H9 (cell line): ENCODE measurements at regions not wholly inside any gene's neighbourhood (a gene's known extent, or its start where the extent isn't known, plus 50 kb on each side); places are given as distances from the start of the nearest gene placed in this dataset.

Experiments
- DNase-seq: peaks from one replicate; pipeline ENCODE4 v3.0.0-alpha.2; 2017
- H2AFZ ChIP-seq: one replicate; pipeline ENCODE4 v1.6.1; 2013; ENCODE audit warnings: mild to moderate bottlenecking, low read length, control low read depth, moderate library complexity
- H2AK5ac ChIP-seq: 2 replicates; pipeline ENCODE4 v1.6.1; 2013; ENCODE audit warnings: low read length, control low read depth, mixed read lengths; ENCODE audit not compliant: insufficient read length
- H2BK120ac ChIP-seq: one replicate; pipeline ENCODE4 v1.6.1; 2013; ENCODE audit warnings: low read depth, mild to moderate bottlenecking, low read length, control low read depth, inconsistent platforms; ENCODE audit not compliant: poor library complexity, severe bottlenecking
- H2BK12ac ChIP-seq: 2 replicates; pipeline ENCODE4 v1.6.1; 2013; ENCODE audit warnings: low read length, control low read depth, mixed read lengths, low read depth; ENCODE audit not compliant: insufficient read length
- H2BK15ac ChIP-seq: 2 replicates; pipeline ENCODE4 v1.6.1; 2013; ENCODE audit warnings: low read depth, low read length, control low read depth
- H2BK20ac ChIP-seq: one replicate; pipeline ENCODE4 v1.6.1; 2013; ENCODE audit warnings: low read depth, mild to moderate bottlenecking, low read length, control low read depth, inconsistent platforms; ENCODE audit not compliant: poor library complexity, severe bottlenecking
- H2BK5ac ChIP-seq: 2 replicates; pipeline ENCODE4 v1.6.1; 2013; ENCODE audit warnings: low read length, control low read depth, mixed read lengths; ENCODE audit not compliant: insufficient read length
- H3K14ac ChIP-seq: 2 replicates; pipeline ENCODE4 v1.6.1; 2013; ENCODE audit warnings: low read length, control low read depth; ENCODE audit not compliant: insufficient read depth
- H3K18ac ChIP-seq: 2 replicates; pipeline ENCODE4 v1.6.1; 2013; ENCODE audit warnings: low read depth, mild to moderate bottlenecking, mixed read lengths, low read length, control low read depth; ENCODE audit not compliant: insufficient read length
- H3K23ac ChIP-seq: 2 replicates; pipeline ENCODE4 v1.6.1; 2013; ENCODE audit warnings: low read length, control low read depth, mixed read lengths, low read depth; ENCODE audit not compliant: insufficient read length
- H3K23me2 ChIP-seq: 2 replicates; pipeline ENCODE4 v1.6.1; 2013; ENCODE audit warnings: low read depth, mild to moderate bottlenecking, mixed read lengths, low read length, control low read depth; ENCODE audit not compliant: insufficient read length, poor library complexity, severe bottlenecking
- H3K27ac ChIP-seq: 2 replicates; pipeline ENCODE4 v1.5.1; 2013; ENCODE audit warnings: low read length, control low read depth, mixed read lengths, low read depth; ENCODE audit not compliant: insufficient read length
- H3K27me3 ChIP-seq: 2 replicates; pipeline ENCODE4 v1.6.1; 2013; ENCODE audit warnings: low read length, control low read depth, inconsistent platforms; ENCODE audit not compliant: insufficient read depth
- H3K4ac ChIP-seq: 2 replicates; pipeline ENCODE4 v1.6.1; 2013; ENCODE audit warnings: low read depth, mild to moderate bottlenecking, control low read depth, inconsistent platforms, low read length, moderate library complexity
- H3K4me1 ChIP-seq: 2 replicates; pipeline ENCODE4 v1.6.1; 2013; ENCODE audit warnings: low read length, control low read depth, inconsistent platforms; ENCODE audit not compliant: insufficient read depth
- H3K4me2 ChIP-seq: 2 replicates; pipeline ENCODE4 v1.6.1; 2013; ENCODE audit warnings: low read length, control low read depth, mixed read lengths; ENCODE audit not compliant: insufficient read length, insufficient read depth
- H3K56ac ChIP-seq: 2 replicates; pipeline ENCODE4 v1.6.1; 2013; ENCODE audit warnings: low read depth, mild to moderate bottlenecking, mixed read lengths, low read length, control low read depth; ENCODE audit not compliant: insufficient read length
- H3K79me1 ChIP-seq: 2 replicates; pipeline ENCODE4 v1.6.1; 2013; ENCODE audit warnings: low read depth, mild to moderate bottlenecking, moderate library complexity, low read length, control low read depth, inconsistent platforms; ENCODE audit not compliant: insufficient read depth, poor library complexity, severe bottlenecking
- H3K79me2 ChIP-seq: 2 replicates; pipeline ENCODE4 v1.6.1; 2013; ENCODE audit warnings: low read length, control low read depth, inconsistent platforms; ENCODE audit not compliant: insufficient read depth
- H3K9ac ChIP-seq: 2 replicates; pipeline ENCODE4 v1.6.1; 2013; ENCODE audit warnings: low read length, control low read depth, mixed read lengths; ENCODE audit not compliant: insufficient read length; ENCODE audit errors: extremely low read depth
- H3K9me3 ChIP-seq: one replicate; pipeline ENCODE4 v1.6.1; 2013; ENCODE audit warnings: low read depth, low read length, inconsistent platforms; ENCODE audit not compliant: control insufficient read depth
- H3T11ph ChIP-seq: one replicate; pipeline ENCODE4 v1.6.1; 2013; ENCODE audit warnings: mild to moderate bottlenecking, low read length, control low read depth, inconsistent platforms
- H4K20me1 ChIP-seq: one replicate; pipeline ENCODE4 v1.6.1; 2013; ENCODE audit not compliant: control insufficient read depth, insufficient read length, insufficient read depth
- H4K5ac ChIP-seq: 2 replicates; pipeline ENCODE4 v1.6.1; 2013; ENCODE audit warnings: low read depth, mild to moderate bottlenecking, mixed read lengths, low read length, control low read depth; ENCODE audit not compliant: insufficient read length
- H4K8ac ChIP-seq: replicated peaks from 2 replicates; pipeline ENCODE4 v1.6.1; 2013; ENCODE audit warnings: low read length, control low read depth, mixed read lengths, low read depth; ENCODE audit not compliant: insufficient read length
- H4K91ac ChIP-seq: 2 replicates; pipeline ENCODE4 v1.6.1; 2013; ENCODE audit warnings: low read depth, mild to moderate bottlenecking, moderate library complexity, mixed read lengths, low read length, control low read depth; ENCODE audit not compliant: insufficient read length
- H3K27ac Mint-ChIP-seq, 3 experiments: 2 replicates in 2 of 3; 3 replicates in 1 of 3; pipeline ENCODE4 v1.8.0; 2020 to 2021; ENCODE audit warnings: mixed read lengths in 3 of 3, mild to moderate bottlenecking in 1 of 3, moderate library complexity in 1 of 3
- H3K27me3 Mint-ChIP-seq: 2 replicates; pipeline ENCODE4 v1.8.0; 2021; ENCODE audit warnings: low read depth, mild to moderate bottlenecking, moderate library complexity, mixed read lengths
- H3K36me3 Mint-ChIP-seq, 3 experiments: 2 replicates in 2 of 3; 3 replicates in 1 of 3; pipeline ENCODE4 v1.8.0; 2020 to 2021; ENCODE audit warnings: low read depth in 3 of 3, mixed read lengths in 3 of 3; ENCODE audit not compliant: insufficient read depth in 1 of 3
- H3K4me1 Mint-ChIP-seq, 2 experiments: 2 replicates each; pipeline ENCODE4 v1.8.0; 2020; ENCODE audit warnings: mixed read lengths in 2 of 2
- H3K4me3 Mint-ChIP-seq, 2 experiments: 2 replicates in 1 of 2; 3 replicates in 1 of 2; pipeline ENCODE4 v1.8.0; 2020 to 2021; ENCODE audit warnings: mild to moderate bottlenecking in 2 of 2, mixed read lengths in 2 of 2, moderate library complexity in 1 of 2
- H3K9me3 Mint-ChIP-seq, 2 experiments: 2 replicates in 1 of 2; 3 replicates in 1 of 2; pipeline ENCODE4 v1.8.0; 2020; ENCODE audit warnings: mild to moderate bottlenecking in 2 of 2, mixed read lengths in 2 of 2, moderate library complexity in 1 of 2
- WGBS: extraction: QIAGEN DNeasy Blood & Tissue Kit; methylation state at CpG from one replicate; pipeline ENCODE4 v1.1.7; 2013; ENCODE audit warnings: missing lambda C conversion rate, low lambda C conversion rate, mixed read lengths; ENCODE audit not compliant: insufficient read length; ENCODE audit errors: extremely low coverage; 5-methylcytosine and 5-hydroxymethylcytosine counted together
- TF ChIP-seq, protein P1 (sequence below): fragments of 200-600 bp; sonication (generic); conservative IDR thresholded peaks from 3 replicates; pipeline ENCODE4 v1.8.0; 2021; ENCODE audit warnings: antibody characterized with exemption, mild to moderate bottlenecking

DNA sequence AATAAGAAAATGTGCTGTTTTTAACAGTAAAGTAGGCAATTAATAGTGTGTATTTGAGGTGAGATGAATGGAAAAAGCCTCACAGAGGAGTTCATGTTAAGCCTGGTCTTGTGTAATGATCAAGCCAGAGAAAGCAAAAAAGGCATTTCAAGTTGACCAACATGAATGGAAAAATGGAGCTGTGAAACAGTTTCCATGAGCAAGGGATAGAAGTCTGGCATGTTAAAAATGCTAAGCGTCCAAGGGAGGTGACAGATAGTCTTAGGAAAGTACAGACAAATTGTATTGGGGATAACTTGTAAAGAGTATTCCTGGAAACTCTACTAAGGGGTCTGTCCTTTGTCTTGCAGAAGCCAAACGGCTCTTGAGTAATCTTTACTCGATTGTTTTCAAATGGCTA is 506.8 kb upstream of the ATXN8OS start:
- DNase-seq = no peak
- Histone ChIP-seq H3K79me2 (no peaks in the 10 kb centered on the region), H4K20me1 (no peaks in the 10 kb centered on the region), H2BK5ac (no peak overlapping the region), H2BK20ac (no peak overlapping the region), H2AK5ac (no peak overlapping the region), H2BK15ac (no peak overlapping the region), H3K9me3 (no peaks in the 10 kb centered on the region), H2BK12ac (no peak overlapping the region), H3K23me2 (no peaks in the 10 kb centered on the region), H3K4me1 (no peaks in the 10 kb centered on the region), H3K27me3 (no peaks in the 10 kb centered on the region), H3K18ac (no peak overlapping the region), H3K4me2 (no peak overlapping the region), H3K23ac (no peak overlapping the region), H3K14ac (no peak overlapping the region), H2BK120ac (no peak overlapping the region), H3K56ac (no peak overlapping the region), H4K8ac (no peak overlapping the region), H3K27ac (no peak overlapping the region), H3T11ph (no peak overlapping the region), H3K79me1 (no peaks in the 10 kb centered on the region), H4K5ac (no peak overlapping the region), H4K91ac (no peak overlapping the region), H3K9ac (no peak overlapping the region), H2AFZ (no peak overlapping the region), H3K4ac (no peak overlapping the region)
- Mint-ChIP-seq H3K9me3 (no peaks in the 10 kb centered on the region), H3K4me1 (peaks cover 0 to 7% of the 10 kb centered on the region in 2 experiments; a peak in 2 of 4 replicates), H3K36me3 (no peaks in the 10 kb centered on the region), H3K27ac (no peak overlapping the region), H3K4me3 (no peak overlapping the region), H3K27me3 (no peaks in the 10 kb centered on the region)
- TF ChIP-seq, protein P1, sequence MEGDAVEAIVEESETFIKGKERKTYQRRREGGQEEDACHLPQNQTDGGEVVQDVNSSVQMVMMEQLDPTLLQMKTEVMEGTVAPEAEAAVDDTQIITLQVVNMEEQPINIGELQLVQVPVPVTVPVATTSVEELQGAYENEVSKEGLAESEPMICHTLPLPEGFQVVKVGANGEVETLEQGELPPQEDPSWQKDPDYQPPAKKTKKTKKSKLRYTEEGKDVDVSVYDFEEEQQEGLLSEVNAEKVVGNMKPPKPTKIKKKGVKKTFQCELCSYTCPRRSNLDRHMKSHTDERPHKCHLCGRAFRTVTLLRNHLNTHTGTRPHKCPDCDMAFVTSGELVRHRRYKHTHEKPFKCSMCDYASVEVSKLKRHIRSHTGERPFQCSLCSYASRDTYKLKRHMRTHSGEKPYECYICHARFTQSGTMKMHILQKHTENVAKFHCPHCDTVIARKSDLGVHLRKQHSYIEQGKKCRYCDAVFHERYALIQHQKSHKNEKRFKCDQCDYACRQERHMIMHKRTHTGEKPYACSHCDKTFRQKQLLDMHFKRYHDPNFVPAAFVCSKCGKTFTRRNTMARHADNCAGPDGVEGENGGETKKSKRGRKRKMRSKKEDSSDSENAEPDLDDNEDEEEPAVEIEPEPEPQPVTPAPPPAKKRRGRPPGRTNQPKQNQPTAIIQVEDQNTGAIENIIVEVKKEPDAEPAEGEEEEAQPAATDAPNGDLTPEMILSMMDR = no peak
- no CpG with 5 or more reads among the region's 3 CpGs for WGBS
